BJ (cell line): ENCODE measurements at regions not wholly inside any gene's neighbourhood (a gene's known extent, or its start where the extent isn't known, plus 50 kb on each side); places are given as distances from the start of the nearest gene placed in this dataset.

Experiments used
- CTCF ChIA-PET: fragments of 350-600 bp; formaldehyde crosslinking; extraction: SDS; loops from one replicate; lab custom pipeline; 2021; ENCODE audit warnings: antibody characterized with exemption, inconsistent platforms; lab: Yijun Ruan, JAX
- POLR2A ChIA-PET: fragments of 300-600 bp; sonication (Branson Sonifier 250); formaldehyde crosslinking; extraction: SDS; loops from one replicate; lab custom pipeline; 2021; ENCODE audit warnings: antibody characterized with exemption; lab: Charles Lee
- DNase-seq: peaks from one replicate; pipeline ENCODE4 v3.0.0-alpha.2; 2011; ENCODE audit warnings: low read depth
- H3K27me3 ChIP-seq: 2 replicates; pipeline ENCODE4 v1.6.0; 2011; ENCODE audit warnings: low read length; ENCODE audit not compliant: control insufficient read depth, insufficient read depth
- H3K36me3 ChIP-seq: 2 replicates; pipeline ENCODE4 v1.5.1; 2011; ENCODE audit warnings: low read length; ENCODE audit not compliant: control insufficient read depth, insufficient read depth
- H3K4me3 ChIP-seq: 2 replicates; pipeline ENCODE4 v1.5.1; 2011; ENCODE audit warnings: low read depth, mild to moderate bottlenecking, control low read depth, low read length
- TF ChIP-seq, protein P1 (sequence below): IDR thresholded peaks from 2 replicates; pipeline ENCODE4 v1.5.1; 2011; ENCODE audit warnings: low read depth, mild to moderate bottlenecking, control low read depth, inconsistent platforms, low read length, moderate library complexity; ENCODE audit not compliant: insufficient read depth

DNA sequence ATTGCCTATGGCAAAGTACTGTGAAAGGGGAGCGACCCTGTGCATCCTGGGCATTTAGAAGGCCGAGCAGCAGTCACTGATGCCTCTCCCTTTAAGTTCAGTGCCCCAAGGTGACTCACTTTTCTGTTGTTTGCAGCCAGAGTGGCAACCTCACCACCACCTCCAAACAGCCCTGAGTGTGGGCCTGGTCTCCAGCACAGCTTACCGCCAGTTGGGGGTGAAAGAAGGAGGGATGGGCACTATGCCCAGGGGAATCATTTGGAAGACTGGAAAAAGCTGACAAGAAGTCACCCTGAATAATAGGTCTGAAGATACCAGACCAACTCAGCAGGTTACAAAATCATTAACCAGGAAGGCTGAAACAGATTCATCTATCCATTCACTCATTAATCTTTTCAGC lies 571.8 kb downstream of the EPHB1 start:
- TF ChIP-seq, protein P1, sequence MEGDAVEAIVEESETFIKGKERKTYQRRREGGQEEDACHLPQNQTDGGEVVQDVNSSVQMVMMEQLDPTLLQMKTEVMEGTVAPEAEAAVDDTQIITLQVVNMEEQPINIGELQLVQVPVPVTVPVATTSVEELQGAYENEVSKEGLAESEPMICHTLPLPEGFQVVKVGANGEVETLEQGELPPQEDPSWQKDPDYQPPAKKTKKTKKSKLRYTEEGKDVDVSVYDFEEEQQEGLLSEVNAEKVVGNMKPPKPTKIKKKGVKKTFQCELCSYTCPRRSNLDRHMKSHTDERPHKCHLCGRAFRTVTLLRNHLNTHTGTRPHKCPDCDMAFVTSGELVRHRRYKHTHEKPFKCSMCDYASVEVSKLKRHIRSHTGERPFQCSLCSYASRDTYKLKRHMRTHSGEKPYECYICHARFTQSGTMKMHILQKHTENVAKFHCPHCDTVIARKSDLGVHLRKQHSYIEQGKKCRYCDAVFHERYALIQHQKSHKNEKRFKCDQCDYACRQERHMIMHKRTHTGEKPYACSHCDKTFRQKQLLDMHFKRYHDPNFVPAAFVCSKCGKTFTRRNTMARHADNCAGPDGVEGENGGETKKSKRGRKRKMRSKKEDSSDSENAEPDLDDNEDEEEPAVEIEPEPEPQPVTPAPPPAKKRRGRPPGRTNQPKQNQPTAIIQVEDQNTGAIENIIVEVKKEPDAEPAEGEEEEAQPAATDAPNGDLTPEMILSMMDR: no peak
- Histone ChIP-seq H3K4me3 (no peak overlapping the region), H3K36me3 (no peaks in the 10 kb centered on the region), H3K27me3 (no peaks in the 10 kb centered on the region)
- POLR2A ChIA-PET: no interaction called here
- no peak for DNase-seq
- CTCF ChIA-PET: no interaction called here

DNA sequence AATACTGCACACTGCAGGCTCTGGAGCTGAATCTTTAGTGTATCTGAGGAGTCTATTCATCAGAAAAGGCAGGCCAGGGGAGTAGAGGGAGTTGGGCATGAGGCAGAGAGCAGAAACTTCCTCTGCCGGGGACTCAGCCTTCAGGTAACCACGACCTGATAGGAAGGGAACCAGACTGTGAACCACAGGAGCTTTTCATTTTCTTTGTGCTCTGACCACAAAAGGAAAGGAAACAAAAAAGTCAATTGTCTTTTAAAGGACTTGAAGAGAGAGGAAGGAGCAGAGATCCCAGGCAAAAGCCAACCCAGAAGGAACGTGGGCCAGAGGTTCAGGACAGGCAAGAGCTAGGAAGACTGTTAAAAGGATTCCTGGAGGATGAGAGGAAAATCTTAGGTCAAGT lies 573.3 kb downstream of the EPHB1 start:
- H3K36me3 ChIP-seq: no peaks in the 10 kb centered on the region
- POLR2A ChIA-PET: no interaction called here
- CTCF ChIA-PET: no interaction called here
- TF ChIP-seq, protein P1: no peak
- H3K4me3 ChIP-seq: no peak overlapping the region
- DNase-seq: no peak
- no peaks in the 10 kb centered on the region for H3K27me3 ChIP-seq

DNA sequence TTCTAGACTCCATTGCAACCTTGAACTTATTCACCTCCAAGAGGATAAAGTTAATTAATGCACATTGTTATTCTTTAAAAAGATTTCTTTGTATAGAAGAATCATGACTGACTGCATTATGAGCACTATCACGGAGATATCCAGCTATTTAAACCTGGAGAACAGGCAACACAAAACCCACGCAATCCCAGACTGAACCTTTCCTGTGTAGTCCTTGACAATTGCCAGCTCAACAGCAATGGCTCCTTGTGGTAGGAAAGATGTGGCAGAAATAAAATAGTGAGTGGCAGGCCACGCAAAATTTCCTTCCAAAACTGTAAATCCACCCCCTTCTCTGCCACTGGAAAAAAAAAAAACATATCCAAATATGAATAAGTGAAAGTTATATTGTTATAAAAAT lies 573.7 kb downstream of the EPHB1 start:
- Histone ChIP-seq H3K36me3 (no peaks in the 10 kb centered on the region), H3K4me3 (no peak overlapping the region), H3K27me3 (no peaks in the 10 kb centered on the region)
- TF ChIP-seq, protein P1: no peak
- DNase-seq: no peak
- ChIA-PET CTCF (no interaction called here), POLR2A (no interaction called here)

DNA sequence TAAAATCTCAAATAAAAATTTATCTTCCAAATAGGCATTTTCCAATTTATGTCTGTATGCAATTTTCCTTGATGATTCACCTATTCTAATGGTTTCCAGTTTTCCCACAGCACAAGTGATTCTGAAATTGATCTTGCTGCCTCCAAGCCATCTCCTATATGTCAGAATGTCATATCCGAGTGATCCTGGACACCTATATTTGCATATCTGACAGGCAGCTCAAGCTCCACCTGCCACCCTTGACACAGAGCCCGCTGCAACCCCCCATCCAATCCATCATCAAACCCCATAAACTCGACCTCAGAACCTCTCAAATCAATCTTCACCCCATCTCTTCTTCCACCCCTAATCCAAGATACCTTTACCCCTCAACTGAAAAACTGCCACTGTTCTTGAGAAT lies 579.5 kb downstream of the EPHB1 start:
- no peak for DNase-seq
- CTCF ChIA-PET: no interaction called here
- Histone ChIP-seq H3K4me3 (no peak overlapping the region), H3K27me3 (no peaks in the 10 kb centered on the region), H3K36me3 (no peaks in the 10 kb centered on the region)
- TF ChIP-seq, protein P1: no peak
- POLR2A ChIA-PET: no interaction called here

DNA sequence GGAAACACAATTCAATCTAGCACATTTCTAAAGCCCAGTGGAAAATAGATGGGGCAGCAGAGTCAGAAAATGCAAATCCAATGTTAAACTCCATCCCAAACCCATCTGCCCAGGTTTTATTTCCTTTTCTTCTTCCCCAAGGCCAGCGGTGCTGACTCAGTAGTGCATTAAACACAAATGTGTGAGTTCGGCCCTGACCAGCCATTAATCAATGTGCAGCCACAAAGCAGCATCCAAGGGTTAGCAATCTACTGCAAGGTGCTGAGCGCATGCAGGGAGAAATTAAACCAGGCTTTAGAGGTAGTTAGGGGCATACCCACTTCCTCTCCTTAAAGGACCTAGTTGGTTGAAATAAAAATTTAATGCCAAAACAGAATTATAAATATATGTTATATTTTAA lies 583.3 kb upstream of the PPP2R3A start:
- TF ChIP-seq, protein P1: no peak
- DNase-seq: no peak
- CTCF ChIA-PET: no interaction called here
- H3K4me3 ChIP-seq: no peak overlapping the region
- POLR2A ChIA-PET: no interaction called here
- H3K27me3 ChIP-seq: no peaks in the 10 kb centered on the region
- H3K36me3 ChIP-seq: no peaks in the 10 kb centered on the region
